ENCODE measurements at regions not wholly inside any gene's neighbourhood (a gene's known extent, or its start where the extent isn't known, plus 50 kb on each side); places are given as distances from the start of the nearest gene placed in this dataset.

DNA sequence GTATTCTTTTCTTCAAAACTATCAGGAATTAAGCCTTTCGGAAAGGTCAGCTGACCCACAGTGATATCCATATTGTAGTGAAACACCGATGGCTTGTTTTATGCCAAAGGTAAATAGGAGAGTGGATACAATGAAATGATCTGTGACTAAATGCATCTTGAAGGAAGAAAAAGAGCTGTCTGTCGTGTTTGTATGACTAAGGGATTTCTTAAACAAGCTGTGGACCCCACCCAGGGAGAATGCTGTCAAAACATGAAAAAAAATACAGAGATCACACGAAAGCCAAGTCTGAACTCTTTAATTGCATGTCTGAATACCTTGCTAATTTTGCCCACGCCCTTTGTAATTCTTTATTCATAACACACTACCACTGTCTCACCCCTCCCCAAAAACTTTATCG is 286.4 kb upstream of the WWC1 start:
- DNase-seq, result no peak

DNA sequence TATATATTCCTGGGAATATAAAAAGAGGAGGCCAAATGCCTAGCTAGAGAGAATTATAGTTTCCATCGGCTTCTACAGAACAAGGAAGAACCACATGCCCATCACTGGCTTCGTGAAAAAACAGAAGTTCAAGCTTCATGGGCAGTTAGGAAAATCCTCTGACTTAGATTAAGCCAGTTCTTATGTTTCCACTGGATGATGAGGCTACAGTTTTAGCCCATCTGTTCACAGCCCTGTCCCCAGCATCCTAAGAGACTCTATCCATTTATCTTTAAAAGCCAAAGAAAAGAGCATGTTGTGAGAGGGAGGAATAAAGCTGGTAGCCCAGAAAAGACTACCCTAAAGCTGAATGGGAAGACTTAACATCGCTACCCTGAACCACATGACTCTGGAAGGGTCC is 285.5 kb upstream of the WWC1 start:
- no peak for DNase-seq

GRCh38 chr5:168006456-168007130 is 284.9 kb upstream of the WWC1 start:
- DNase-seq, result no peak

- no peak for DNase-seq
Observed at GRCh38 chr5:168007286-168007685, 284.2 kb upstream of the WWC1 start.

GRCh38 chr5:168008555-168008954 is 282.9 kb upstream of the WWC1 start:
- DNase-seq, result no peak

DNA sequence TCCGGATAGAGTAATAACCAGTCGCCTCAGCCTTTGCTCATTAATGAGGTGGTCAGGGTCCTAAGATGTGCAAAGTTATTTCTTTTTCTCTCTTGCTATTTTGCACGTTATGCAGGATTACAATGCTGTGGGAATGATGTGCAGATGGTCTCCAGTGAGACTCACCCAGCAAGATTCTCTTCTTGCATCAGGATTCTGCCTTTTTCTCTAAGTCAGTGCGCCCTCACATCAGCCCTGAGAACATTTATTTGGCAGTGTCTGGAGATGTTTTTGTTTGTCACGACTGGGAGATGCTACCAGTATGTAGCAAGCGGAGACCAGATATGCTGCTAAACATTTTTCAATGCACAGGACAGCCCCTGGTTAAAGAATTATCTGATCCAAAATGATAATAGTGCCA is 280.3 kb upstream of the WWC1 start:
- DNase-seq, result no peak

DNA sequence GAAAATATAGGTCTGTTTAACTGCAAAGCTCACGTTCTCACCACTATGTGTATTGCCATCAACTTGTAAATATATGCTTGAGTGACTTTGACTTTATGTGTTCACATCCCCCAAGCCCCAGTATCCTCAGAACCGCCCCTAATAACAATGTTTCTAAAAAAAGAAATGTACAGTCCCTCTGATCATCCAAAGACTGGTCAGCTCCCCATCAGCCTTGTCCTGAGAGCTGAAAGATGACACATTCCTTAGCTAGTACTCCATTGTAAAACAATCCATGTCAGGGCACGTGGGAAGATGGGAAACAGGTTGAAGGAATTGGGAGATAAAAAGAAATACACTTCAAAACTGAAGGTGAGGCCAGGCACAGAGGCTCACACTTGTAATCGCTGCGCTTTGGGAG is 279.4 kb upstream of the WWC1 start:
- no peak for DNase-seq

GRCh38 chr5:168013546-168013945 is 277.9 kb upstream of the WWC1 start:
- DNase-seq, result no peak

- peak in 1 of 2 experiments; percentile 13 for DNase-seq
Observed at GRCh38 chr5:168014433-168015123, 276.9 kb upstream of the WWC1 start.

DNA sequence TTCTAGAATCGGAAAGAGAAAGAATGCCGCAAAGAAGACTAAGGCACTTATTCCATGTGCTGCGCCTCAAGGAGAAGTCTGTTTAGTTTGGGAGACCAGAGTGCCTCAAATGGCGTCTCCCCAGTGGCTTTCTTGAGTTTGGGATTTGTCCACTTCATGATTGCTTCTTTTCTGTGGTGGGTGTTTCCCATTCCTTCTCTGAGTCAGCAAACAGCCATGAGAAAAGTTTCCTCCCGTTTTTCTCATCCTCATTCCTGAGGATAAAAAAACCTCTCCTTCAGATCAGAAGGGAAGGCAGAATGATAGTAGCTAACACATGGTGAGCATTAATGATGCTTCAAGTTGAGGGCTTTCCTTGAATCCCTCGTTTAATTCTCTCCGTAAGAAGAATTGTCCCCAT is 275.9 kb upstream of the WWC1 start:
- no peak for DNase-seq

GRCh38 chr5:168017313-168017712 is 274.1 kb upstream of the WWC1 start:
- DNase-seq, result no peak

- DNase-seq, result no peak
Observed at GRCh38 chr5:168019143-168019542, 272.3 kb upstream of the WWC1 start.

GRCh38 chr5:168020542-168021294 is 270.7 kb upstream of the WWC1 start:
- peak in 1 of 2 experiments; percentile 20 for DNase-seq

- DNase-seq, result no peak
Observed at GRCh38 chr5:168022446-168023169, 268.8 kb upstream of the WWC1 start.

DNA sequence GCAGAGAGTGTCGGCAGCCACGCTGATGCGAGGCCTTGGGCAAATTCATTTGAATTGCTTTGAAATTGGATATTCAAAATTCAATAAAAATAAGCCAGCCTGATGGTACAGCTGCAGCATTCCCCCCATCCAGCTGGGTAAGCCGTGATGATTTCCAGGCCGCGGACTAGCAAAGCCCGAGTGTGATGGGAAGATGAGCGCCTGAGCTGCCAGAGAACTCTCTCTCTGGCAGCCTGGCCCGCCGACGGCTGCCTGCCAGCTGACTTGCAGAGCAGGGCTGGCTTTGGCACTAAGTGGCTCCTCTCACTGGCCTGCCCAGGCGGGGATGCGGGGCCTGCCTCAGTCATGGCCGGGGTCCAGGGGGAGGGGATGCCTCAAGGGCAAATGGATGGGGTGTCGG is 268.3 kb upstream of the WWC1 start:
- peak in 1 of 2 experiments; percentile 60 for DNase-seq

GRCh38 chr5:168024306-168024705 is 267.1 kb upstream of the WWC1 start:
- DNase-seq, result no peak

- DNase-seq, result no peak
Observed at GRCh38 chr5:168027007-168027406, 264.4 kb upstream of the WWC1 start.

DNA sequence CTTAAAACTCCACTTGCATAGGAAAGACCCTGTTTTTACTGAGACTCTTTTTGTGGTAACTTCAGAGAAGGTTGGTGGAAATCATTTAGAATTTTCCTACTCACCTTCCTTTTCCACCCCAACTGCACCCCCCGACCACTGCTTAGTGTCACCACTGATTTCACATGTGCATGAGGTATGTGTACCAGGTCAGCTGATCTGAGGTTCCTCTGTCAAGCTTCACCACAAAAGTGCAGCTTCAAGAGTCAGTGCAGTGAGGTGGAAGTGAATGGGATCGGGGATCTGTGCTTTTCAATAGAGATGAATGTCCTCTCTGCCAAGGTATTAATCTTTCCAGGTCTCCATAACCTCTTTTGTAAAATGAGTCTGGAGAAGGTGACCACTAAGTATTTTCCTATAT is 260.5 kb upstream of the WWC1 start:
- DNase-seq, result no peak

GRCh38 chr5:168031614-168032013 is 259.8 kb upstream of the WWC1 start:
- DNase-seq, result no peak

DNA sequence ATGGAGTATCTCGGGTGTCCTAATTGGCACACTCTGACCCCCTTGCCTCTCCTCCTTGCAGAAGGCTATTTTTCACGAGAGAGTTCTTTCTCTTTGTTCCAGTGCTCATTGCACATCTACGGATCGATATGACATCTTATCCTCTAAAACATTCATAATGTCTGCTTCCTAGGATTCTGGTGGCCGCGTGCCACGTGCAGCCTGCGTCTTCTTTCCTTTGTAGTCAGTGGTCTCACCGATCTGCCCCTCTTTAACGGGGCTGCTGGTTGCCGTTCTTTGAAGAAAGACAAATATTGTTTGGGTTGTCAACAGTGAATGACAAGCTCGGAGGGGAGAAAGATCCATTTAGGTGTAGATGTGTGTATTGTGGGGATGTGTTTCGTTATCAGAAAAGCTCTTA is 252.4 kb upstream of the WWC1 start:
- no peak for DNase-seq

DNA sequence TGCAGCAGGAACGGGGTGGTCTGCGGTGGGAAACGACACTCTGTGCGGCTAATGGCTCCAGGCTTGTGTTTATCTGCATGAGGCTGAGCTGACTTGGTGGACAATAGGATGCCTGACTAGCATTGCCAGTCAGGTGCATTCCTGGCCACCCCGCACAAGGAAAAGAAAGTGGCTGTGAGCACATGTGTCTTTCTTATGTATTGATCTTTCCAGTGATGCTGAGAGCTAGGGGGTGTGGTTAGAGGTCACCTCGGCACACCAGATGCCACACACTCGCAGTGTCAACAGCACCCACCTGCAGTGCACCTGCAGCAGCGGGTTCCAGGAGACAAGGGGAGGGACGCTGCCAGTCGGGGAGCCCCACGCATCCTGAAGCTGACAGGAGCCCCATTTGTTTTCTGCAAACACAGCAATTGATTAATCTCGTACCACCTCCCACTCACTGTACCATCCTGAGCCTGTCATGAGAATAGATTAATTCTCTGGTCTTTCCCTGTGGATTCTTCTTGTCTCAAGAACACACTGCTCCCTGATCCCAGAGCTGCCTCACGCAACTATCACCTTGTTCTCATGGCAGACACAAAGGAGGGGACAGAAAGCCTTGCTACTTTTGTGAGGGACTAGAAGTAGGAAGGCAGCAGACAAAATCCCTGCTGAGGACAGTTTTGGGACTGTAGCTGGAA is 251.7 kb upstream of the WWC1 start:
- peak in 1 of 2 experiments; percentile 5 for DNase-seq

GRCh38 chr5:168041583-168041982 is 249.9 kb upstream of the WWC1 start:
- DNase-seq, result no peak

Measured in NCI-H526 (cell line).